ENCODE measurements at regions not wholly inside any gene's neighbourhood (a gene's known extent, or its start where the extent isn't known, plus 50 kb on each side); places are given as distances from the start of the nearest gene placed in this dataset.

DNA sequence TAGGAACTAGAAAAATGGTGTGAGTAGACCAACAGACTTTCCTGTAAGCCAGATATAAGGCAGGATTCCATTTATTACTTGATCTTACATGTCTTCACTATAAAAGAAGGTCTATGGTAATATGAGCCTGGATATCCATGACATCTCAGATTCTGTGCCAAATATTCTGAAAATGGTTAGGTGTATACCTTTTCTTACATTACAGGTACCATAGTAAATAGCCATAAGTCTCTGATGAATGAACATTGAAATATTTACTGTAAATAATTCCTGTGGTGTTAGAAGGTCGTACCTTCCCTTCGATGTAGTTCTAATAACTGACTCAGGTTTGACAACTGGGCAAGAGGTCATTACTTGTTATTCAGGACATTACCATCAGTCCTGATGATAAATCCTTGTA is 657.9 kb downstream of the BRINP3 start:
- DNase-seq, result no peak

DNA sequence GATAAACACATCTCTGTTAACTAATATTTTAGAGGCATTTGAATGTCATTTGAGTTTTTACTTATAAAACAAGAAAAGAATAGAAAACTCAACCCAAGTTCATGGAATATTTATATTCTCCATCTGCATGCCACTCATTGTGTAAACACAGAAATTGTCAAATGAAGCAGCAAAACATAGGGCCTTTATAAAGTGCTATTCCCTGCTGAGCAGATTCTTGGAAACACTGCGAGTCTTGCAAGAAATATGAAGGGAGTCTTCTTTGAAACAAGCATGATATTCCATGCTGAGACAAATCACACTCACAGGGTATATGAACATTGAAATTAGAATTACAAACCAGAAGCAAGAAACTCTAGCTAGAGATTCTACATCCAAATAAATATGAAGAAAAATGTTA is 655.8 kb downstream of the BRINP3 start:
- no peak for DNase-seq

DNA sequence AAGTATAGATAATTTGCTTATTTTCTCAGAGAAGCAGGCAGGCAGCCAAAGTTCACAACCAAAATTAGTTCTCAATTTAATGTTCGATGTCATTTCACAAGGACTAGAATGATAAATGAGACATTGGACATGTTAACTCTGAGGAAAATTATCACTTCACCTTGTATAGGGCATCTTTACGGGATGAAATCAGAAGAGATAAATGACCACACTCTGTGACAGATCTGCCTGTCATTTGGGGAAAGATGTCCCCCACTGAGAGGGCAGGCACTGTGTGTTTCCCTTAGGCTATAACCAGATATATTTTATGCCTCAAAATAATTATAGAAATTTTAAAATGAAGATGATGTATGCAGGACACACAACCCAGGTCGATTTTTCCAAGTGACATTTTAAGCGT is 642.9 kb downstream of the BRINP3 start:
- no peak for DNase-seq

DNA sequence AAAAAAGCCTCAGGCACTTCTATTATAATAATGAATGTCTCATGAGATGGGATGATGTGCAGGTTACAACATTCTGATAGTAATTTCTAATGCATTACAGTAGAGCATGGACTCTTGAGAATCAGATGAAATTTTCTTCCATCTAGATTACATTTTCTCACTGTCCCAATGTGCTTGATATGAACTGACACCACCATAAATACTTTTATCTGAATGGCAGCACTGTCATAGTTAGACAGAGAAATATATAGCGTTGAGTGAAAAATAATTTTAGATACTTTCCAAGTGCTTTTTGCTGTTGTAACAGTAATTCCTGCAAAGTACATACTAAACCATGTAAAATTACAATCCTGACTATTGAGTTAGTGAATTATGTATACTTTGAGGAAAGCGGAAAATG is 630.1 kb downstream of the BRINP3 start:
- no peak for DNase-seq

DNA sequence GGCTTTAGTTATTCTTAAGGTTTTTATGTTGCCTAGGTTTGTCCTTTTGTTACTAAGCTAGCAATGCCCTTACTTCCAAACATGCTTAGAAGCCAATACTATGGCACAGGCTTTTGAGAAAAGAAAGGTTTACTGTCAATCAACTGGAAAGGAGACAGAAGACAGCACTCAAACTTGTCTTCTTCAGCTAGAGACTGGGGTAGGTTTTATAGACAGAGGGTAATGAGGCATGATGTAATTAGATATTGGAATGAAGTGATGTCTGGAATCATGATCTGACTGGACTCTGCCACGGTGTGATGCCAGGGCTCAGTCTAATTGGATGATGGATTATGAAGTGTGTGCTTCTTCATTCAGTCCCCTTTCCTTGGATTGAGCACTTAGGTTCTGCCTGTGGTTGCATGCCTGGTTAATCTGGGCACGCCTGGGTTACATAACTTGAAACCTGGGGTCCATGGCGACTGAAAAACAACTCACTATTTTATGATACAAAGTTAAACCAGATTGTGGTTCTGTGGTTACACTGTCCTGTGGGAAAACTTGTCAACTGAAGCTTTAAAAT is 625.8 kb downstream of the BRINP3 start:
- no peak for DNase-seq

DNA sequence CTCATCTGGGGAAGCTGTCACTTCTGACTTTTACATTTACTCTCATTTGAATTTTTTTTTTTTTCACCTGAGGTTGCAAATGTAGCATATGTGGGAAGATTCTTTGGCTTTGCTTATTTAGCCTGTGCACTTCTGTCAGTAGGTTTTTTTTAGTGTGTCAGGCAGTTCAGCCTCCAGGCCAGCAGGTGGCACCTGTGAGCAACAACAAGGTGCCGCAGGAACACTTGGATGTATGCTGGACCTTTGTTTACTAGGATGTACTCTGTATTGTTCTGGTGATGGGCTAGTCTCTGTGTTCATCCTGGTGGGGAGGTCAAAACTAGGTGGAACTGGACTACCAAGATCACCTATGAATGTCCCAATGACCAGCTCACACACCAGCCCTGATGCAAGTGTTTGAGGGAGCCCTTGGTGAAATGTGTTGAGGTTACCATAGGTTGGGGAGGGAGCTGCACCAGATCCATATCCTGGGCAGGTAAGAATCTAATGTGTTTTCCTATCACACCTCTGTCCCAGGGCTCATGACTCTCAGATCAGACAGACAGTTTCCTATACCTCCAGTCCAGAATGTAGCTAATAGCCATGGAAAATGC is 618.2 kb downstream of the BRINP3 start:
- no peak for DNase-seq

DNA sequence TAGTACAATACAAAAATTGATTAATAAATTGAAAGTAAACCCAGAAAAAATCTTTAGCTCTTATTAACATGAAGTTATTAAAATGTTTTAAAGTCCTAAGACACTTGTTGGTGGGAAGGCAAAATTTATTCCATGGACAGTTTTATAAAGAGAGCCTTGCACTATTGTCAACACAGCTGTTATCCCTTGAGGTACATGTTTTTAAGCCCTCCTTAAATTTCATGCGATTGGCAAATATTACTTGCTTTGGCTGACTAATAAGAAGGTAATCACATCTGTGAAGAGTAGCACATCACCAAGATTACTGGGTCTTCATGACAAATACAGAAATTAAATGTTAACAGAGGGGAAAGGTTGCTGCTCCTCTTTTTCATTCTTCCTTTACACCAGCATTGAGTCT is 611.1 kb downstream of the BRINP3 start:
- peak; percentile 8 for DNase-seq

DNA sequence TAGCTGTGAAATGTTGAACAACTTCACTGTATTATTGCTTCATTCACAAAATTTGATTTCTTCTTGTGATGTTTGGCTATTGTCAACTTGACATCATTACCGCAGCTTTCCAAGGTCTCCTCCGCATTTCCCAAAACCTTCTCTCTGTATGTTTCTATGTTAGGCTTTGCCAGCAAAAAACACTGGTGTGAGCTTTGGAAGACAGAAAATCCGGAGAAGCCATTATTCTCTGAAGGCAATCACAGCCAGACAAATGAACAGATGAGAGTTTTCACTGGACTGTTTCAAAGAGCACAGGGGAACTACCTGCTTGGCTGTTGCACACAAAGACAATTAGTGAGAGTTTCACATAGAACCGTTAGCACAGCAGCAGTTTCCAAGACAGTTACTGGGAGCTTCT is 609.6 kb downstream of the BRINP3 start:
- no peak for DNase-seq

DNA sequence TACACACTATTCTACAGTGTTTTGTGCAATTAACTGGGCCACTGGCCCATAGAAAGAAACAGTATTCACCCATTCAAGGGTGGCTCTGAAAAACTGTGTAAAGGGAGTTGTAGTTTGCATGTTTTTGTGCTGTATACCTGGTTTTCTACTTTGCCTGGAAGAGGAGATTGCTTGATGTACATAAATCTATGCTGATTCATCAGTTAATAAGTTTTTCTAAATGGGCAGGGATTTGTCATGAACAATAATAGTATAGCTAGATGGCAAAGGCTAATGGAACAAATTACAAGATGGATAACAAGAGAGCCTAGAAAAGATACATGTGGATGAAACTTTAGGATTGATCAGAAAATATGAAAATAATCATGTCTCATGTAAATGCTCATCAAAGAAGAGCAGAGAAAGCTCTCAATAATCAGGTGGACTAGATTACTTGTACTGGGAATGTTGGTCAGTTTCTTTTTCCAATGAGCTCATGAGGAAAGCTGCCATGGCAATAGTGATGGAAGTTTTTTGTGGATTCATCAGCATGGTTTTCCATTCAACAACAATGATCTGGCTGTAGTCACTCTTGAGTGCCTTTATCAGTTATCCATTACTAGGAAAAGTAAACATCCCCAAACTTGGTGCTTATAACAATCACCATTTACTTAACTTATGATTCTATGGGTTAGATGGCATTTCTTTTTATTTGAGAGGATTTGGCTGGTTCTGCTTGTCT is 602.8 kb downstream of the BRINP3 start:
- DNase-seq, result no peak

DNA sequence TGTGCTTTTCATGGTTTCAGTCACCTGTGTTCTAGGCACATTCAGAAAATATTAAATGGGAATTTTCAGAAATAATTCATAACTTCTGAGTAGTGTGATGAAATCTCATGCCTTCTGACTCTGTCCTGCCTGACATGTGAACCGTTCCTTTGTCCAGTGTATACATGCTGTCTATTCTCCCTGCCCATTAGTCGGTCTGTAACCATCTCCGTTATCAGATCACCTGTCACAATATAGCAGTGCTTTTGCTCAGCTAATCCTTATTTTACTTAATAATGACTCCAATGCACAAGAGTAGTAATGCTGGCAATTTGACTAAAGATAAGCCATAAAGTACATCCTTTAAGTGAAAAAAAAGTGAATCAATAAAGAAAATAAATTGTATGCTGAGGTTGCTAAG is 597.5 kb downstream of the BRINP3 start:
- no peak for DNase-seq

DNA sequence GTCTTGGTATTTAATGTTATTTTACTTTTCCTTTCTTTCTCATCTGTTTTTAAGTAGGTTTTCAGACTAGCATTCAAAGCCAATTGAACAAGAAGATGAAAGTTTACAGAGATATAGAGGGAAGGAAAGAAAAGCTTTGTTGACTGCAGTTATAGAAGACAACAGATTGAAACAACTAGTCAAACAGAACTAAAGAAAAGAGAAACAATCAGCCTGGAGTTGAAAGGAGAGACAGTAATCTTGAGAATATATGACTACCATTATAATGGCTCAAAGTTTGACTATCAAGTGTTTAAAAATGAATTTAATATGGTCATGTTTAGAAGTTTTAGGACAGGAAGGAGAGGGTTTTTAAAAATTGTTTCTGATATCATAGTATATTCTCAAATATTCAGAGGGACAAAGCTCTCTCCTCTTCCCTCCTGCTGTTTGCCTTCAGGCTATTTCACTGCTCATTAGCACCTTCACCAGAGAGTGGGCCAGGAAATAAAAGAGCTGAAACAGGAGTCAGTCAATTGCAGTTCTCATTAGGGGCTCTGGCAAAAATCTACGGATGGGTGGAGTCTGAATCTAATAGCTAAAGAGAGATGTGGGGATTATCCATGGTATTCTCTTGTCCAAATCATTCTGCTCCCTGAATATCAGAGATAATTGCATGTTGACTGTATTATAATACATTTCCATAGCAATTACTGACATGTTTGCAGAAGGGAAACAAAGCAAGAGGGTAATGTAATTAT is 577.8 kb downstream of the BRINP3 start:
- DNase-seq, result peak; percentile 20

DNA sequence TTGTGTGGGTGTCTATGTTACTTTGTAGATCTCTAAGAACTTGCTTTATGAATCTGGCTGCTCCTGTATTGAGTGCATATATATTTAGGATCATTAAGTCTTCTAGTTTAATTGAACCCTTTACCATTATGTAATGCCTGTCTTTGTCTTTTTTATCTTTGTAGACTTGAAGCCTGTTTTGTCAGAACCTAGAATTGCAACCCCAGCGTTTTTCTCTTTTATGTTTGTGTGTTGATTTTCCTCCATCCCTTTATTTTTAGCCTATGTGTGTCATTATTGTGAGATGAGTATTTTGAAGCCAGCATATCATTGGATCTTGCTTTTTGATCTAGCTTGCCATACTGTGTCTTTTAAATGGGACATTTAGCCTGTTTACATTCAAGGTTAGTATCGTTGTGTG is 573.2 kb downstream of the BRINP3 start:
- DNase-seq, result no peak

DNA sequence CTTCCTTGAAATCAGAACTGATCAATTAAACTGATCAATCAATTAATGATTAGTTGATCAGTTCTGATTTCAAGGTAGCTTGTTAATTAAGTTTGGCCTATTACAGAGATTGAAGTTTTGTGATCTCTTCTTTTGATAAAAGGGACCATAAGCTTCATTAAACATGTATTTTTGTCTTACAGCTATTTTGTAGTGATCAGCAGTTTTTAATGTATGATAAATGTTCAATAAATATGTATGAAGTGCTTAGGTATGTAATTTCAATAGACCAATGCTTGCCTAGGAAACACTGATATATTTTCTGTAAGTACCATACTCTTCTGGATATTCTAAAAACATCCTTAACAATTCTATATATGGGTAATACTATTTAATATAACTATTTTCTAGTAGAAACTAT is 569.6 kb downstream of the BRINP3 start:
- no peak for DNase-seq

DNA sequence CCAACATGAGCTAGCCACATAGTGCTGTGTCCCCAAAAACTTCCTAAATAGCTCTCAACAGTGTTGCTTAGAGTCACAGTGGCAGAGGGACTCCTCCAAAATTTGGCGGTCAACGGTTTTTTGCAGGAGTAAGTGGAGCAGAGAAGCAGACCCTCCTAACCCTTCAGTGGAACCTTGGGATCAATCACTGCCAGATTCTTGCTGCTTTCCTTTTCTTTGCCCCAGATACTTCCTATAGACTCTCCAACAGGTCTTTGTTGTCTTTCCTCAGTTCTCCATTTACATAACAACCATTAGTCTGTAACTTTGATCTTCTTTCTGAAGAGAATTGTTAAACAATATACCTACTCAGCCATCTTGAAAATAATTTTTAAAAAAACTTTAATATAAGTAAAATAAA is 556.1 kb downstream of the BRINP3 start:
- no peak for DNase-seq

DNA sequence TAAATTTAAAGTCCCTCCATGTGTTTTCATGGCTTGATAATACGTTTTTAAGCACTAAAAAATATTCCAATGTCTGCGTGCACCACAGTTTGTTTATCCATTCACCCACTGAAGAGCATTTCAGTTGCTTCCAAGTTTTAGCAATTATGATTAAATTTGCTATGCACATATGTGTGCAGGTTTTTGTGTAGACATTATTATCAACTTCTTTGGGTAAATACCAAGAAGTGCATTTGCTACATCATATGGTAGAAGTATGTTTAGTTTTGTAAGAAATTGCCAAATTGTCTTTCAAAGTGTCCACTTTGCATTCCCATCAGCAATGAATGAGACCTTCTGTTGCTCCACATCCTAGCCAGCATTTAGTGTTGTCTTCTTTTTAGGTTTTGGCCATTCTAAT is 550.0 kb downstream of the BRINP3 start:
- DNase-seq, result no peak

DNA sequence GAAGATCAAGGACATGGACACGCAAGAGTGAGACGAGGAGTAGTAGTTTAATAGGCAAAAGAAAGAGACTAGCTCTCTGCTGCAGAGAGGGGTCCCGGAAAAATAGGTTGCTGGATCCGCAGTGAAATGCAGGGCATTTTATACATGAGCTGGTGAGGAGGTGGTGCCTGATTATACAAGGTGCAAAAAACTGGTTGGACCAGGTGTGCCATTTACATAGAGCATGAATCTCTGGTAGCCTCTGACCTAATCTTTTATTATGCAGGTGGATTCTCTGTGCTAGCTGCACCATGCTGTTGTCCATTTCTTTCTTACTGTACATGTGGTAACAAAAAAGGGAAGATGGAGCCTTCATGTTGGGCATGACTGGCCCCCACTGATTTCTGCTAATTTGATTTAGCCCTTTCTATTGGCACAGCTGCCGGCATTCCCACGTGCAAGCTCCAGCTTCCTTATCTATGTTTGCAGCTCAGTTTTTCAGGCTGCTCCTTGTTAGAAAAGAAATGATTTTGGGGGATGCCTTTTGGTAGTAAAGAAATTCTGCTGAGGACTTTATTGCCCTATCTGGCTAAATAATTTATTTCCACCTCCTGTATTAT is 548.1 kb downstream of the BRINP3 start:
- DNase-seq, result no peak

DNA sequence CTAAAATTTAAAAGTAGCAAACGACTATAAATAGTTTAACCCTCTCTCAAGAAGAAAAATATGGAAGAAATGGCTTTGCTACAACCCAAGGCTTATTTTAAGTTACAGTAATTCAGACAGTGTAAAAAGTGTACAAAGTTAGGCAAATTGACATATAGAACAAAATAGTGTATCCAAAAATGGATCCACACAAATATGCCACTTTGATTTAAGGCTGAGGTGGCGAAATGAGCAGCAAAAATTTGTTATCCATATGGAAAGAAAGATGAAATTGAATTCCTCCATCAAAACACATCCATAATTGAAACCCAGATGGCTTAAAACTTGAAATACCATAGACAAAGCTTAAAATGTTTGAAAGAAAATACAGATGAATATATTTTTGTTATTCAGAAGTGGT is 540.8 kb downstream of the BRINP3 start:
- DNase-seq, result no peak

DNA sequence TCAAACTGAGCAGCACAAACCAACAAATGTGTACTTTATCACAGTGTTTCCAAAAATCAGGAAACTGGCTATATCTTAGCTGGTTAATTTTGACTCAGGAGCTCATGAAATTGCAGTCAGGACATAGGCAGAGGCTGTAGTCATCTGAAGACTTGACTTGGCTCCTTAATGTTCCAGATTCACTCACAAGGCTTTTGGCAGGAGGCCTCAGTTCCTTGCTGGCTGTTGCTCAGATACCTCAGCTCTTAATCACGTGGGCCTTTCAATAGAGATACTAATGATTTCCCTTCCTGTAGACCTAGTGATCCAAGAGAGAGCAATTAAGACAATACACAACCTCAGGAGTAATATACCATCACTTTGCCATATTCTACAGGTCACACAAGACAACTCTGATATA is 537.7 kb downstream of the BRINP3 start:
- DNase-seq, result no peak

DNA sequence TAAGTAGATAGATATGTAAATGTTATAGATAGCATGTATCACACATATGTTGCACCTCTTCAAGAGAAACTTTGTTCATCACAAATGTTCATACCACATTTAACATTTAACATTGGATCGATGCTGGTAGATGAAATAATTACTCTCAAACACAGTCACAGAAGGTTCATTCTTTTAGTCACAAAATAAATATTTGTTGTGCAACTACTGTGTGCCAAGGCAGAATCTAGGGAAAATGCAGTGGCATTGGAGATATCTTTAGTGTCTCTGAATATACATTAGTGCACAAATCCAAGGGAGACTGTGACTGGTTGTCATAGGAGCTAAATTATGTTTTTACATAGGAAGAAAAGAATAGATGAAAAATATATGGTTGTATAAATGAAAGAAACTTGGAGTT is 535.7 kb downstream of the BRINP3 start:
- no peak for DNase-seq

DNA sequence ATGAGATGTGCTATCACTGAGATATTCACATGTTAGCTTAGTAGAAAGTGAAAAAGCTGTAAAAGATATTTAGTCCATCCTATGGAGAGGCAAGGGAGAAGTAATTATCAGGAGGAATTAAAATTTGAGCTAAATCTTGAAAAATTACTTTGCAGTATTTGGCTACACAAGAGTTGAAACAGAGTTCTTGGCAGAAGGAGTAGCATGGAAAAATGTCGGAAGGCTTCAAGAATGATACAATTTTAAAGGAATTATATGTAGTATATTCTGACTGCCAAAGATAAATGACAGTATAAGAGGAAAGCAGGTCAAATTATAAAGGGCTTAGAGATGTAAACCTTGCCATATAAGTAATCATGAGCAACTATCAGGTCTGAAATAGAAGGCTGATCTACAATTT is 518.9 kb downstream of the BRINP3 start:
- DNase-seq, result no peak

DNA sequence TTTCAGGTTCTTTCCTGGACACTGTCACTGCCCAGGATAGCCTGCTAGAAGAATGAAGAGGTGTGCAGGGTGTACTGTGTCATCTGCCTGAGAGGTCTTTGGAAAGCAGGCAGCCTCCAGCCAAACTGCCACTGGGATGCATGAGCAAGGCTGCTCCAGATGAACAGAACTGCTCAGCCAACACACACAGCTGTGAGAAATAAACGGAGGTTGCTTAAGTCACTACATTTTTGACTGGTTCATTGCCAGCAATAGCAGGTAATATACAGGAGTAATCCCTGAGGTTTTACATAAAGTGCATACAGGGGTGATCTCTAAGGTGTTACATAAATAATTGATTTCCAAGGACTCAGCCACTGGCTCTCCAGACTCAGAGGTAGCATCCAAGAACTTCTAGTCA is 516.9 kb downstream of the BRINP3 start:
- DNase-seq, result no peak

DNA sequence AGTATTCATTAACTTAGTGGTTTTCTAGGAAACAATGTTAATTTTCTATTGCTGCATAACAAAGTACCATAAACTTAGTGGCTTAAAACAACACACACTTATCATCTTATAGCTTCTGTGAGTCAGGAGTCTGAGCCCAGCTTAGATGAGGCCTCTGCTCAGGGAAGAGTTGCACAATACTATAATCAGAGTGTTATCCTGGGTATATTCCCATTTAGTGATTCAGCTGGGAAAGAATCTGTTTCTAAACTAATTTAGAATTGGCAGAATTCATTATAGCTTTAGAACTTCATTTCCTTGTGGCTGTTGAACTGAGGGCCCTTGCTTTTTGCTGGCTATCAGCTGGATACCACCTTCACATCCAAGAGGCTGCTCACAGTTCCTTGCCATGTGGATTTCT is 515.5 kb downstream of the BRINP3 start:
- DNase-seq, result no peak

DNA sequence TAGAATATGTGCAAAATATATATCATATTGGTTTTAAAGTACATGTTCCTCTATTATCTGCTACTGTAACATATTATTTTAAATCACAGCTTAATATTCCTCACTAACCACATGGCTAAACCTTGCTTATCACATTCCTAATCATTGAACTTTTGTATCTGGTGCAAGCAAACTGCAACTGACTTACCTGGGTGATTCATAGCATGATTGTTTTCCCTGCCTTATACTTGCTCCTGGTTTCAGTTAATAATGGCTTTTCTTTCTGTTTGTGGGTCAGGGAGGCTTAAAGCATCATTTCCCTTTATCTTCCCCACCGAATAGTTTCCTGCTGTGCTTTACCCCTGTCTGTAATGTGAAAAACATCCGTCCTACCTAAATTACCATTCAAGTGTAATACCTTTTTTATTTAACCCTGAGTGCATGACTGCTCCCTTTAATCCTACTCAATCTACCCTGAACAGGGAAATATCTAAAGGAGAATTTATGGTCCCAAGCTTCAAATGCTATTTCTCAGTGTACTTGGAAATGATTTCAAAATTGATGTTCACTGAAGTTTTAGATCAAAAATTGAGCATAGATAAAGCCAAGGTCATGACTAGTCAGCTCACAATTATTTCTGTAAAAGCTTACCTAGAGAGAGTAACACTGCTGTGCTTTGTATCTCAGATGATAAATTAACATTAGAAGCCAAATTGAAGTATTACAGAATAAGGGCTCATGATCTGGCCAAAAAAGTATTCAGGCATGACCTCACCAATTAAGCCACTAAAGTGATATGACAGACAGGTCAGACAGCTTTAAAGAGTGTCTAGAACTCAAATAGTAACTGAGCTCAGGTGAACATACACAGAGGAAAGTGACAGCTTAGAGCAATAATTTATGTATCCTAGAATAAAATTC is 507.1 kb downstream of the BRINP3 start:
- DNase-seq, result no peak
